Myocyte (in vitro differentiated cells): ENCODE measurements at regions not wholly inside any gene's neighbourhood (a gene's known extent, or its start where the extent isn't known, plus 50 kb on each side); places are given as distances from the start of the nearest gene placed in this dataset.
A peak's percentile ranks its signal among the peaks of the same experiment; 100 is the strongest.
"Not testable (repeated sequence)": the region's sequence is repeated elsewhere in the genome, so short reads cannot be mapped to it uniquely, and the experiment has no call there.

Experiments
- DNase-seq: peaks from one replicate; pipeline ENCODE4 v3.0.0-alpha.2; 2012; ENCODE audit warnings: low read depth

GRCh38 chr5:42989190-42989589 lies 50.9 kb downstream of the ANXA2R start:
- DNase-seq: no peak

DNA sequence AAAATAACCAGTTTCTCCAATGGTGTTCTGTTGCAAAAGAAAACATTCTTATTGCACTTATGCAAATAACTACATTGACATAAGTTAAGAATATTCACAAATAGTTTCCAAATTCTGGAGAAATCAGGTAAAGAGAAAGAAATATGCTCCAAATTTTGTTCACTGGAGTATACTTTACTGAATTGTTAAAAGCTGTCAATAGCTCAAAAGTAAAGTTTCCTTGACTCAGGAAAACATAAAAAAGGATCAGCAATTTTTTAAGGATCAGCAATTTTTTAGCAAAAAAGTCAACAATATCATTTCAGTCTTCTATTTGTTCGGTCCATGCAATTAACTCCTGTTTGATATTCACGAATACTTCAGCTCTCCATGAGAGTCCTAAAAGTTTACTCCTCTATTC lies 51.6 kb downstream of the ANXA2R start:
- no peak for DNase-seq

GRCh38 chr5:42985129-42986037 lies 54.7 kb downstream of the ANXA2R start:
- peak; percentile 67 for DNase-seq

- DNase-seq: peak; percentile 17
These were observed 55.8 kb downstream of the ANXA2R start for GRCh38 chr5:42984307-42984706.

DNA sequence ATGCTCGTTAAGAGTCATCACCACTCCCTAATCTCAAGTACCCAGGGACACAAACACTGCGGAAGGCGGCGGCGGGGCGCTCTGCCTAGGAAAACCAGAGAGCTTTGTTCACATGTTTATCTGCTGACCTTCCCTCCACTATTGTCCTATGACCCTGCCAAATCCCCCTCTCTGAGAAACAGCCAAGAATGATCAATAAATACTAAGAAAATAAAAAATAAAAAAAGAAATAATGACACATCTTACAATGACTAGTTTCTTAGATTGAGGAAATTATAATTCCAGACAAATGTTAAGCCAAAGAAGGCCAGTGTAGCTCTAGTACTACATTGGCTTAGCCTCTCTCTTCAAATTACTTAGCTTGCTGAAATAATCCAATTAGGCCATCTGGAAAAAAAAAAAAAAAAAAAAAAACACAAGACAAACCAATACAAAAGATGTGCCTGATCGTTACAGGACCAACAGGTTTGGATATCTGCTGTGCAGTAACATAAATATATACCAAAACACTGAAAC lies 58.0 kb downstream of the ANXA2R start:
- DNase-seq: peak; percentile 71

DNA sequence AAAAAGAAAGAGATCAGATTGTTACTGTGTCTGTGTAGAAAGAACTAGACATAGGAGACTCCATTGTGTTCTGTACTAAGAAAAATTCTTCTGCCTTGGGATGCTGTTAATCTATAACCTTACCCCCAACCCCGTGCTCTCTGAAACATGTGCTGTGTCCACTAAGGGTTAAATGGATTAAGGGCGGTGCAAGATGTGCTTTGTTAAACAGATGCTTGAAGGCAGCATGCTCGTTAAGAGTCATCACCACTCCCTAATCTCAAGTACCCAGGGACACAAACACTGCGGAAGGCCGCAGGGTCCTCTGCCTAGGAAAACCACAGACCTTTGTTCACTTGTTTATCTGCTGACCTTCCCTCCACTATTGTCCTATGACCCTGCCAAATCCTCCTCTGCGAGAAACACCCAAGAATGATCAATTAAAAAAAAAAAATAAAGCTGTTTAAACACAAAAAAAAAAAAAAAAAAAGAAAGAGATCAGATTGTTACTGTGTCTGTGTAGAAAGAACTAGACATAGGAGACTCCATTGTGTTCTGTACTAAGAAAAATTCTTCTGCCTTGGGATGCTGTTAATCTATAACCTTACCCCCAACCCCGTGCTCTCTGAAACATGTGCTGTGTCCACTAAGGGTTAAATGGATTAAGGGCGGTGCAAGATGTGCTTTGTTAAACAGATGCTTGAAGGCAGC lies 58.6 kb downstream of the ANXA2R start:
- DNase-seq: not testable (repeated sequence)

- not testable (repeated sequence) for DNase-seq
These were observed 59.1 kb downstream of the ANXA2R start for GRCh38 chr5:42981015-42981414.

DNA sequence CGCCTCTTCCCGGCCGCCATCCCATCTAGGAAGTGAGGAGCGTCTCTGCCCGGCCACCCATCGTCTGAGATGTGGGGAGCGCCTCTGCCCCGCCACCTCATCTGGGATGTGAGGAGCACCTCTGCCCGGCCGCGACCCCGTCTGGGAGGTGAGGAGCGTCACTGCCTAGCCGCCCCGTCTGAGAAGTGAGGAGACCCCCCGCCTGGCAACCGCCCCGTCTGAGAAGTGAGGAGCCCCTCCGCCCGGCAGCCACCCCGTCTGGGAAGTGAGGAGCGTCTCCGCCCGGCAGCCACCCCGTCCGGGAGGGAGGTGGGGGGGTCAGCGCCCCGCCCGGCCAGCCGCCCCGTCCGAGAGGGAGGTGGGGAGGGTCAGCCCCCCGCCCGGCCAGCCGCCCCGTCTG lies 59.7 kb downstream of the ANXA2R start:
- DNase-seq: not testable (repeated sequence)

DNA sequence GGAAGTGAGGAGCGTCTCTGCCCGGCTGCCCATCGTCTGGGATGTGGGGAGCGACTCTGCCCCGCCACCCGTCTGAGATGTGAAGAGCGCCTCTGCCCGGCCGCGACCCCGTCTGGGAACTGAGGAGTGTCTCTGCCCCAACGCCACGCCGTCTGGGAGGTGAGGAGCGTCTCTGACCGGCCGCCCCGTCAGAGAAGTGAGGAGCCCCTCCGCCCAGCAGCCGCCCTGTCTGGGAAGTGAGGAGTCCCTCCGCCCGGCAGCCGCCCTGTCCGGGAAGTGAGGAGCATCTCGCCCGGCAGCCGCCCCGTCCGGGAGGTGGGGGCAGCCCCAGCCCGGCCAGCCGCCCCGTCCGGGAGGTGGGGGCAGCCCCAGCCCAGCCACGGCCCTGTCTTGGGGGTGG lies 60.9 kb downstream of the ANXA2R start:
- DNase-seq: not testable (repeated sequence)

DNA sequence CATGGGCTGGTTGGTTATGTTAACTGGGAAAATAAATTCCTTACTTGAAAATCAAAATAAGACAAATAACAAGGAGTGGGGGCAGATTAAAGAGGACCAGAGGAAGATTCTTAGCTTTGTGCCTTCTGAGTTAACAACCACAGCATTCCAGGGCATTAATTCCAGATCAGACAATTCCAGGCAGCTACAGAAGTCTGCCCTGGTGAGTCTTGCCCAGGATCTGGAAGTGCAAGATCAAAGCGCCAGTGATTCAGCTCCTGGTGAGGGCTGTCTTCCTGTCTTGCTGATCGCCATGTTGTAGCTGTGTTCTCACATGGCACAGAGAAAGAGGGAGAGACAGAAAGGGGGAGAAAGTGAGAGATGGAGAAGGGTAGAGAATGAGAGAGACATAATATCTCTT lies 65.6 kb downstream of the ANXA2R start:
- DNase-seq: peak; percentile 19

- DNase-seq: no peak
These were observed 69.2 kb downstream of the ANXA2R start for GRCh38 chr5:42970636-42971559.

DNA sequence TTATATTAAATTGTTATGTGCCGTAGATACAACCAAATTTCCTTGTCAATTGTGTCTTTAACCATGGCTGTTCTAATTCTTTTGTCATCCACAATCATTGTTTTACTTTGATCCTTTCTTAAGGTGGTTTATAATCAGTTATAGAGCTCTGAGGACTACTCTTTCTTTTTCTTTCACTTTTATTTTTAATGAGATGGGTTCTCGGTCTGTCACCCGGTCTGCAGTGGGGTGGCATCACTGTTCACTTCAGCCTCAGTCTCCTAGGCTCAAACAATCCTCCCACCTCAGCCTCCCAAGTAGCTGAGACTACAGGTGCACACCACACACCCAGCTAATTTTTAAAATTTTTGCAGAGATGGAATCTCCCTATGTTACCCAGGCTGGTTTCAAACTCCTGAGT lies 74.2 kb downstream of the ANXA2R start:
- no peak for DNase-seq

GRCh38 chr5:42963412-42963811 lies 76.7 kb downstream of the ANXA2R start:
- no peak for DNase-seq

GRCh38 chr5:42962124-42962523 lies 78.0 kb downstream of the ANXA2R start:
- no peak for DNase-seq

DNA sequence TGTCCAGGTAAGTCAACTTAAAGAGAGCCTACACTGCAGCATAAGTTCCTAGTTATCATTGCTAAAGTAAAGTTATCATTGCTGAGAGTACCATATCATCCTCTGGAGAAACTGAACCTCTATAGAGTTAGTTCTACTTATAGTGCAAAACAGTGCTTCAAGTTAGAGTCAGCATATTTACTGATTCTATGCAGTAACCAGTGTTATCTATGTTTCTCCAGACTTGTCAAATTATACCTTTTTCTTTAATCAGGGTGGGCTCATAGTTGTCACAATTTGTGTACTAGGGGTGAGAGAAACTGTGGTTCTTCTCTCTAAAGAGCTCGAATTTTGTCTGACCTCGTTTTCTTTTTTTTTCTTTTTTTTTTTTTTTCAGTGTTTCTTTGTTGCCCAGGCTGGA lies 79.6 kb downstream of the ANXA2R start:
- no peak for DNase-seq

DNA sequence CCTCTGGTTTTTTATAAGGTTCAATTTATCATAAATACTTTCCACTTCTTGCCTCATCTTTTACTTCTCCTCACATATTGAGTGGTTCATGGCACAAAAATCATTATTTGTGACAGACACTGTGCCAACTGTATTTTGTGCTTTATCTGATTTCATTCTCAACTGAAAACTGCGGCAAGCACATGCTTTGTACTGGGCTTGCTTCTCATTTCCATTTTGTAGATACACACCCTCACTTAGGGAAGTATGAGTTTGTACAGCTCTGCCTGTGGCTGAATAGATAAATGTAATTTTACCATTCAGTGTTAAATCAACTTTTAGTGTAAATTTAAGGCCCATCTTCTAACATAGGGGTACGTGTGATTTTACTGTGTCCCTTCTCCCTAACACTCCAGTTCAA lies 83.6 kb downstream of the ANXA2R start:
- DNase-seq: no peak

GRCh38 chr5:42953041-42953440 lies 87.1 kb downstream of the ANXA2R start:
- no peak for DNase-seq

DNA sequence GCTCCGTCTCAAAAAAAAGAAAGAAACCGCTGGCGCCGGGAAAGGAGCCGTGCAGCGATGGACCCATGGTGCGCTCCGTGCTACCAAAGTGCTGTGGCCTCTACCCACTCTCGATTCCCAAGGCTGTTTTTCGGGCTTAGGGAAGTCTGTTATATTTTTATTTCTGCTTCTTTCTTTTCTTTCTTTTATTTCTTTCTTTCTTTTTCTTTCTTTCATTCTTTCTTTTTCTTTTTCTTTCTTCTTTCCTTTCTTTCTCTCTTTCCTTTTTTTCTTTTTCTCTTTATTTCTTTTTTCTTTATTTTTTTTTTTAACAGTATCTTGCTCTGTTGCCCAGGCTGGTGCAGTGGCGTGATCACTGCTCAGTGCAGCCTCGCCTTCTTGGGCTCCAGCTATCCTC lies 87.5 kb downstream of the ANXA2R start:
- no peak for DNase-seq

DNA sequence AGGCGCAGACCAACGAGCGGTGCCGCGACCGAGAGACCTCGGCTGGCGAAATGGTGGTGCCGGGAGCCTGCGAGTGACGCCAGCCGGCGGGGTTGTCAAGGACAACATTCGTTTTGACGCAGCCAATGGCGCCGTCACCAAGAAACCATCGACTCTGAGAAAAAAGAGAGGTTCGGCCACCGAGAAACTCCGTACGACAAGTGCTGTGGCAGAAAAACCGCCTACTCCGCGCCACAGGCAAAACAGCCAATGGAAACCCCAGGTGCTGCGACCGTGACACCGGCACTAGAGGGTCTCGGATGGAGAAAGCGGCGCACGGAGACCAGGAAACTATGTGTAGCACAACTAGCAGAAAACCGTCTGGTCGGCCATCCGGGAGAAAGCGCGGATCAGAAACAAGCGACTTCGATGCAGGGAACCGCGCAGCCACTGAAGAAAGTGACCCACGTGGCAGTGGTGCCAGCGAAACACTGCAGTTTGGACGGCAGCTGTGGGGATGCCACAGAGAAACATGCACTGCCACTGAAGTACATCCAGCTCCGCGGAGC lies 88.8 kb downstream of the ANXA2R start:
- no peak for DNase-seq

DNA sequence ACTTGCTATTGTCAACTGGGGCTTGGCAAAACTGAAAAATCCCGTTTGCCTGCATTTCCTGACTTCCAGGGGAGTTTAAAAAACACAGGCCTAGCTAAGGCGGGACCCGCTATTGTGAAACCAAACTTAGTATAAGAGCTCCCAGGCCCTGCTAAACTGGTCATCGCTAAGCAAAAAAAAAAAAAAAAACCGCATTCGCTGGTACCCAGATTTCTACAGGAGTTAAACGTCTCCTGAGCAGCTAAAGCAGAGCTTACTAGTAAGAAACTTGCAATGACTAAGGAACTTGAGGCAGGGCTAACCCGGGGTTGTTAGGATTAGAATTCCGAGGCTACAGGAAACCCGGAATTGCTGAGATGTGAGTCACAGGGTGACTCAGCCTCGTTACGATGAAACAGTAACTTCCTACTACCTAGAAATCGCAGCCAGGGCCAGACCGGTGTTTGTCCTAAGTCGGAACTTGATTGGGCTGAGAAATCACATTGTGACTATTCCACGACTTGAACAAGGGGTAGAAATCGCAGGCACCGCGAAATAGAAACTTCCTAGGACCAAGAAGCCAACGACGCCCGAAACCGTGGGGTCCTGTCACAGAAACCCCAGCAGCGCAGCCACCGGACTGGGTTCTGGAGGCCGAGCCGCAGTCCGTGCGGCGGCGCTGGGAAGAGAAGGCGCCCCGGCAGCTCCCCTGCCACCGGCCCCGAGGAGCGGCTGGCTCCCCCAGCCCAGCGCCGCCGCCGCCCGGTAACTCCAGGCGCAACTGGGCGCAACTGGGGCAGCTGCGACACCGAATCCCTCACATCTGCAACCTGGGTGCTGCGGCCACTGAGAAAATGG lies 89.4 kb downstream of the ANXA2R start:
- DNase-seq: peak; percentile 91
